Endodermal cell (in vitro differentiated cells): ENCODE measurements at regions not wholly inside any gene's neighbourhood (a gene's known extent, or its start where the extent isn't known, plus 50 kb on each side); places are given as distances from the start of the nearest gene placed in this dataset.

Experiments used
- DNase-seq: peaks from one replicate; pipeline ENCODE4 v3.0.0-alpha.2; 2017
- H3K27ac ChIP-seq: 2 replicates; pipeline ENCODE4 v1.5.1; 2013; ENCODE audit warnings: mild to moderate bottlenecking, low read depth, low read length, moderate library complexity
- H3K27me3 ChIP-seq: 2 replicates; pipeline ENCODE4 v1.6.1; 2013; ENCODE audit warnings: mild to moderate bottlenecking, low read length, moderate library complexity; ENCODE audit not compliant: insufficient read depth, control insufficient read depth, poor library complexity, severe bottlenecking
- H3K36me3 ChIP-seq: 2 replicates; pipeline ENCODE4 v1.7.0; 2013; ENCODE audit warnings: mild to moderate bottlenecking, low read length, moderate library complexity; ENCODE audit not compliant: control insufficient read depth, insufficient read depth
- H3K4me1 ChIP-seq: one replicate; pipeline ENCODE4 v1.7.0; 2013; ENCODE audit warnings: low read length; ENCODE audit not compliant: control insufficient read depth, insufficient read depth
- H3K4me3 ChIP-seq: 2 replicates; pipeline ENCODE4 v1.5.1; 2013; ENCODE audit warnings: mild to moderate bottlenecking, low read length, moderate library complexity
- H3K9ac ChIP-seq: 2 replicates; pipeline ENCODE4 v1.6.1; 2013; ENCODE audit warnings: mild to moderate bottlenecking, low read length, moderate library complexity; ENCODE audit not compliant: poor library complexity, severe bottlenecking; ENCODE audit errors: extremely low read depth
- H3K9me3 ChIP-seq: 2 replicates; pipeline ENCODE4 v1.6.1; 2013; ENCODE audit warnings: mild to moderate bottlenecking, low read length, moderate library complexity; ENCODE audit not compliant: control insufficient read depth
- H3K27ac Mint-ChIP-seq: 2 replicates; pipeline ENCODE4 v1.8.0; 2020; ENCODE audit warnings: mixed read lengths
- H3K27me3 Mint-ChIP-seq: 2 replicates; pipeline ENCODE4 v1.8.0; 2021; ENCODE audit warnings: mild to moderate bottlenecking, mixed read lengths; ENCODE audit not compliant: insufficient read depth
- H3K36me3 Mint-ChIP-seq: 2 replicates; pipeline ENCODE4 v1.8.0; 2020; ENCODE audit warnings: low read depth, mixed read lengths
- H3K4me1 Mint-ChIP-seq: 2 replicates; pipeline ENCODE4 v1.8.0; 2020; ENCODE audit warnings: mixed read lengths
- H3K4me3 Mint-ChIP-seq: 2 replicates; pipeline ENCODE4 v1.8.0; 2020; ENCODE audit warnings: mild to moderate bottlenecking, moderate library complexity, mixed read lengths
- H3K9me3 Mint-ChIP-seq: 2 replicates; pipeline ENCODE4 v1.8.0; 2020; ENCODE audit warnings: mild to moderate bottlenecking, mixed read lengths
- WGBS, 2 experiments: methylation state at CpG; one replicate each; pipeline versions ENCODE4 v1.1.5 to v1.1.7; 2013; ENCODE audit warnings: missing lambda C conversion rate in 2 of 2, mixed read lengths in 1 of 2; ENCODE audit not compliant: insufficient coverage in 1 of 2, insufficient read length in 1 of 2; 5-methylcytosine and 5-hydroxymethylcytosine counted together
- TF ChIP-seq, protein P1 (sequence below): fragments of 200-600 bp; sonication (generic); conservative IDR thresholded peaks from 2 replicates; pipeline ENCODE4 v1.5.0; 2021; ENCODE audit warnings: antibody characterized with exemption, mild to moderate bottlenecking

DNA sequence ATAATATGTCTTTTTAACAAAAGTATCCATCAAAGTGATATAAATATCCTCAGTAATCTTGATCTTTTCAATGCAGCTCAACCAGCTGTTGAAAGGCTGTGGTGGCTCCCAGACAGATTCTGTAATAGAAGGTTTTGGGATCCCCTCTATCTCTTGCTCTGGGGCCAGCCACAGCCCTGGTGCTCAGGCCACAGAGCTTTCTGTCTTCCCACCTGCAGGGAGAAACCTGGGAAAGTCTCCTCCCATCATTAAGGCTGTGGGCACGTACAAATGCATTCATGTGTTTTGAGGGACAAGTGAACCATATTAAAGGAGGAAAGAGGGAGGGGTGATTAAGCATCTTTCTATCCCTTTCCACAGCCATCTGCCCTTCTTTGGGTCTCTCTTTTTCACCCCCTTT lies 183.1 kb downstream of the PRDM13 start:
- H3K9ac ChIP-seq: no peak overlapping the region
- no peaks in the 10 kb centered on the region for H3K36me3 Mint-ChIP-seq
- no peak overlapping the region for H3K4me3 ChIP-seq
- H3K27me3 ChIP-seq: peaks cover 7% of the 10 kb centered on the region
- no peaks in the 10 kb centered on the region for H3K9me3 ChIP-seq
- H3K4me3 Mint-ChIP-seq: no peak overlapping the region
- H3K36me3 ChIP-seq: no peaks in the 10 kb centered on the region
- no peak overlapping the region for H3K27ac ChIP-seq
- 40 to 55% methylated on average over 1 of the region's 1 CpG for WGBS, 2 experiments
- H3K27me3 Mint-ChIP-seq: peaks cover 5% of the 10 kb centered on the region
- H3K4me1 ChIP-seq: no peaks in the 10 kb centered on the region
- no peaks in the 10 kb centered on the region for H3K4me1 Mint-ChIP-seq
- no peak overlapping the region for H3K27ac Mint-ChIP-seq
- no peaks in the 10 kb centered on the region for H3K9me3 Mint-ChIP-seq
- TF ChIP-seq, protein P1, sequence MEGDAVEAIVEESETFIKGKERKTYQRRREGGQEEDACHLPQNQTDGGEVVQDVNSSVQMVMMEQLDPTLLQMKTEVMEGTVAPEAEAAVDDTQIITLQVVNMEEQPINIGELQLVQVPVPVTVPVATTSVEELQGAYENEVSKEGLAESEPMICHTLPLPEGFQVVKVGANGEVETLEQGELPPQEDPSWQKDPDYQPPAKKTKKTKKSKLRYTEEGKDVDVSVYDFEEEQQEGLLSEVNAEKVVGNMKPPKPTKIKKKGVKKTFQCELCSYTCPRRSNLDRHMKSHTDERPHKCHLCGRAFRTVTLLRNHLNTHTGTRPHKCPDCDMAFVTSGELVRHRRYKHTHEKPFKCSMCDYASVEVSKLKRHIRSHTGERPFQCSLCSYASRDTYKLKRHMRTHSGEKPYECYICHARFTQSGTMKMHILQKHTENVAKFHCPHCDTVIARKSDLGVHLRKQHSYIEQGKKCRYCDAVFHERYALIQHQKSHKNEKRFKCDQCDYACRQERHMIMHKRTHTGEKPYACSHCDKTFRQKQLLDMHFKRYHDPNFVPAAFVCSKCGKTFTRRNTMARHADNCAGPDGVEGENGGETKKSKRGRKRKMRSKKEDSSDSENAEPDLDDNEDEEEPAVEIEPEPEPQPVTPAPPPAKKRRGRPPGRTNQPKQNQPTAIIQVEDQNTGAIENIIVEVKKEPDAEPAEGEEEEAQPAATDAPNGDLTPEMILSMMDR: no peak
- no peak for DNase-seq

DNA sequence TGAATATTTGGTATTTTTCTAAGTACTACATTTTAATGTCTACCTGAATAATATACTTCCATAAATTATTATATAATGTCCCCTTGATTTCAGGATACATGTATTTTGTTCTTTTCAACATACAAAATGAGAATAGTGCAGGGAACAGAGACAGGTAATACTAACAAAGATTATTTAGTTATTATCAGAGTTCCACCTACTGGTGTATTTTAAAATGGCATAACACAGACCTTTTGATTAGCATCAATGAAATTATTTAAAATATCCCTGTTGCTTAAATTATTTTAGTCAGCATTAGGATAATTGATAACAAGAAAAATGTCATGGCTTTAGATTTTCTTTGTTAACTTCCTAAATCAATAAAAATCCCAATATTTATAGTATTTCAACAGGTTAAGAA lies 184.0 kb downstream of the PRDM13 start:
- no peaks in the 10 kb centered on the region for H3K4me1 Mint-ChIP-seq
- TF ChIP-seq, protein P1: peak; percentile 56
- H3K27me3 Mint-ChIP-seq: peaks cover 5% of the 10 kb centered on the region

DNA sequence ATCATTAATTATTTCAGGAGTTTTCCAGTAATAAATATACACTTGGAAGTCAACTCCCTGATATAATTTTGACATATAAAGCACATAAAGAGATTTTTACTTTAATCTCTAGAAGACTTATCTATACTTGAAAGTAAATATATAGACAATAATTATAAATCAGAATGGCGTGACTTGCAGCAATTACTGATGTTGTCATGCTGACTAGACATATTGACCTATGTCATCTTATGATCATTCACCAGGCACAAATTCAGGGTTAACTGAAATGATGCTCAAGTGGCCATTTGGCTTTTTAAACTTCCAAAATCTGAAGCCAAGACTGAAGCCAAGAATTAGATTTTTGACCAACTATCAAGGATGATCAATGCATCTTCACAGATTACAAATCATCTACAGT lies 192.2 kb downstream of the MCHR2 start:
- no peak overlapping the region for H3K4me3 Mint-ChIP-seq
- H3K27me3 Mint-ChIP-seq: peaks cover 10% of the 10 kb centered on the region
- H3K4me3 ChIP-seq: no peak overlapping the region
- peaks cover 5% of the 10 kb centered on the region for H3K27me3 ChIP-seq
- peaks cover 3% of the 10 kb centered on the region for H3K4me1 Mint-ChIP-seq
- H3K9me3 Mint-ChIP-seq: no peaks in the 10 kb centered on the region
- TF ChIP-seq, protein P1: no peak
- WGBS, 2 experiments: 80% methylated on average over 1 of the region's 1 CpG; no CpG with 5 or more reads in 1 of the 2 experiments
- DNase-seq: no peak
- H3K27ac ChIP-seq: no peak overlapping the region
- H3K27ac Mint-ChIP-seq: no peak overlapping the region
- H3K36me3 ChIP-seq: no peaks in the 10 kb centered on the region
- H3K36me3 Mint-ChIP-seq: no peaks in the 10 kb centered on the region
- H3K4me1 ChIP-seq: no peaks in the 10 kb centered on the region
- no peaks in the 10 kb centered on the region for H3K9me3 ChIP-seq
- H3K9ac ChIP-seq: no peak overlapping the region

More for the DNA sequence above, 184.0 kb downstream of the PRDM13 start:
- H3K4me3 ChIP-seq: no peak overlapping the region
- H3K36me3 Mint-ChIP-seq: no peaks in the 10 kb centered on the region
- H3K36me3 ChIP-seq: no peaks in the 10 kb centered on the region
- H3K27ac Mint-ChIP-seq: no peak overlapping the region
- H3K9me3 ChIP-seq: no peaks in the 10 kb centered on the region
- no peak overlapping the region for H3K4me3 Mint-ChIP-seq
- peaks cover 13% of the 10 kb centered on the region for H3K27me3 ChIP-seq
- DNase-seq: no peak
- H3K4me1 ChIP-seq: no peaks in the 10 kb centered on the region
- no peak overlapping the region for H3K27ac ChIP-seq
- H3K9ac ChIP-seq: no peak overlapping the region
- no peaks in the 10 kb centered on the region for H3K9me3 Mint-ChIP-seq
